GM18507 (cell line): ENCODE measurements at regions not wholly inside any gene's neighbourhood (a gene's known extent, or its start where the extent isn't known, plus 50 kb on each side); places are given as distances from the start of the nearest gene placed in this dataset.
"Not testable (repeated sequence)": the region's sequence is repeated elsewhere in the genome, so short reads cannot be mapped to it uniquely, and the experiment has no call there.

ENCODE experiments used
- DNase-seq: peaks from one replicate; pipeline ENCODE4 v3.0.0; 2011; ENCODE audit warnings: low read depth; ENCODE audit not compliant: insufficient read length; ENCODE audit errors: extremely low spot score
- FAIRE-seq: peaks from 2 replicates; lab custom pipeline; 2011; peaks lifted over from hg19 to GRCh38; lab: Jason Lieb, UNC

DNA sequence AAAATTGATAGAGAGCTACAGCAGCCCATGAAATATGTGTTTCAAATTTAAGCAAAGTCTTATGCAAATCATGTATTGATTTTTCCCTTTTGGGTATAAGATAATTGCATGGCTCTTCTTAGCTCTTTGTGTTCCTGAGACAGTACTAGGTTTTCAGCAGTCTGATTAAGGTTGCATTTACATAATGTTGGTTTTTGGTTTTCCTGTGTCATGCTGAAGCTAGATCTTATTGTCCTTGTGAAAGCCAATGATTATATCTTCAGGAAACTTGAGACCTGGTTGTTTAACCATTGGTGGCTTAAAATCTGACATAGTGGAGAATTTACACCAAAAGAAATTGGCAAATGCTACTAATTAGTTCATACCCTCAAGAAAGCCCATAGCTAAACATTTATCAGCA is 392.6 kb downstream of the ZPLD1 start:
- no peak for FAIRE-seq
- DNase-seq: no peak

DNA sequence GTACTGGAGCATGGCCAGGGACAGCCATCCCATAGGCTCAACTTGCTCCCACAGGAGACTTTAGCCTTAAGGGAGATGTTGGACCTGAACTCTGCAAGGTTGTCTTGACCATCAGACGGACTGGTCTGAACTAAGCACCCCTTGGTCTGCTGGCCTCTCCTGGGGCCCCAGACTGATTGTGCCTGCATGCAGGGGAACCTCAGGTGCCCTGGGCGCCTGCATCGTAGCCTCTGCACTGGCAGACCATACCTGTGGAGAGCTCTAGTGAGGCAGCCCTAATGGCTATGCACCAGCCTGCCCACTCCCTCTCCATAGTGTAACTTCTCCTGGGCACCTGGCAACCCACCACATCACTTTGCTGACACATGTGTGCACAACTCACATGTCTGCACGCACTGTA is 395.6 kb downstream of the ZPLD1 start:
- no peak for DNase-seq

DNA sequence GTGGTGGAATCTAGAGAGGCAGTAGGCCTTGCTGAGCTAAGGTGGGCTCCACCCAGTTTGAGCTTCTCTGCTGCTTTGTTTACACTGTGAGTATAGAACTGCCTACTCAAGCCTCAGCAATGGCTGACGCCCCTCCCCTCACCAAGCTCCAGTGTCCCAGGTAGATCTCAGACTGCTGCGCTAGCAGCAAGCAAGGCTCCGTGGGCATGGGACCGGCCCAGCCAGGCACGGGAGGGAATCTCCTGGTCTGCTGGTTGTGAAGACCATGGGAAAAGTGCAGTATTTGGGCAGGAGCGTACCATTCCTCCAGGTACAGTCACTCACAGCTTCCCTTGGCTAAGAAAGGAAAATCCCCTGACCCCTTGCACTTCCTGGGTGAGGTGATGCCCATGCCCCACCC is 407.1 kb downstream of the ZPLD1 start:
- FAIRE-seq (no peak), DNase-seq (no peak)

More for the DNA sequence above, 395.6 kb downstream of the ZPLD1 start:
- no peak for FAIRE-seq

DNA sequence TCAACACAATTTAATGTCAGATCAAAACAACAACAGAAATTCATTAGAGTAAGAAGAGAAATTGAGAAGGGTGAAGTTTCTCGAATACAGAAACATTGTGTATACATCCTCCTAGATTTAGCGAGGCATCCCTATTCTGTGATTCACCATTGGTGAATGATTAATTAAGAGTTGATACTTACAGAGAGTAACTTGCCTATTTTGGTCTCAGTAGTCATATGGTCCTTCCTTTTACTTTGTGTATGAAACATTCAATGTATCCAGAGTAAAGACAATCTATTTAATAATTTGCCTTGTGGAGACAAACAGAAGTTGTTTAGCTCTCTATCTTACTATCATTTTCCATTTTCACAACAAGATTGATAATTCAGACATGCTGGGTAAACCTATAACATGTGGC is 432.0 kb downstream of the ZPLD1 start:
- DNase-seq (no peak), FAIRE-seq (no peak)

DNA sequence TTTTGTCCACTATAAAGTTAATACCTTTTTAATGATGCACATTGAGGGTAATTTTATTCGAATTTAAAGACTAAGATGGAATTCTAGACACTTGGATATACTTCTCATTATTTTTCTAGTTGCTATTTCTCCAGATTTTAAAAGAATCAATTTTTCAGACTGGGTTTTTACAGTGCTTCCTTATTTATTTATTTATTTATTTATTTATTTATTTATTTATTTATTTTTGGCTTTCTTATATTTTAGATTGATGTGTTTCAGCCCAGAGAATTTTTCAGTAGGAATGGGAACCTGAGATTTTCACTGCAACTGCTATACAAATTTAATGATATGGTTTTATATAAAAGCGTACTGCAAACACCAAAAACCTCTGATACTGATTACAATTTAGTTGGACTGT is 448.7 kb downstream of the ZPLD1 start:
- no peak for FAIRE-seq
- no peak for DNase-seq

DNA sequence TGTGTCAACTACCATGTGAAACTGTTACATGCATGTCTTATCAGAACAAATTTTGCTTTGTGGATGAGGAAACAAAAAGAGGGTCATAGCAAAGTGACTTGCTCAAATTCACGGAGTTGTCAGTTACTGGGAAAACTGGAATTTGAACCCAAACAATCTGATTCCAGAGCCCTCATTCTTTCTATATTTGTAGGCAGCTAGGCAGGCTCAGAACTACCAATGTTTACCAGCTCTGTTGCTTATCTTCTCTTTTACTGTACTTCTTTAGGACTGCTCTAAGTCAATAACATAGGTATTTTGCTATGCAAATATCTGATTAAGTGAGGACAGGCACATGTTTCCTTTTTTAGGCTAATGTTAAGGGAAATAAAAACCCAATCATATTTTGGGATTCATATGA is 450.5 kb downstream of the ZPLD1 start:
- DNase-seq: no peak

DNA sequence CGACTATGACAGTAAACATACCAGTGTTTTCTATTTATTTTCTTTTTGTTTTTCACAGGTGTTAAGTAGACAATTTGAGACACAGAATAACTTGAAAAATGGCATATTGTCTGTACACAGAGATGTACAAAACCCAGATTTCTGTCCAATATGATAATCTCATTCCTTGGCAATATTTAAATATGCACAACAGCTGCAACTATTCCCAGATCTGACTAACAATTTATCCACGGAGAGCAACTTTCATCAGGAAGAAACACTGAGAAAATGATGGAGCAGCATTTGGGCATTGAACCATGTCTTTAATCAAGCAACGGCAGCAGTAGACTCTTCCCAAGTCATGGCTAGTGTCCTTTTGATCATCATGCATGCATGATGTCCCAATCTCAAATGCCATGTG is 452.6 kb downstream of the ZPLD1 start:
- FAIRE-seq (no peak), DNase-seq (no peak)

More for the DNA sequence above, 450.5 kb downstream of the ZPLD1 start:
- FAIRE-seq: no peak

DNA sequence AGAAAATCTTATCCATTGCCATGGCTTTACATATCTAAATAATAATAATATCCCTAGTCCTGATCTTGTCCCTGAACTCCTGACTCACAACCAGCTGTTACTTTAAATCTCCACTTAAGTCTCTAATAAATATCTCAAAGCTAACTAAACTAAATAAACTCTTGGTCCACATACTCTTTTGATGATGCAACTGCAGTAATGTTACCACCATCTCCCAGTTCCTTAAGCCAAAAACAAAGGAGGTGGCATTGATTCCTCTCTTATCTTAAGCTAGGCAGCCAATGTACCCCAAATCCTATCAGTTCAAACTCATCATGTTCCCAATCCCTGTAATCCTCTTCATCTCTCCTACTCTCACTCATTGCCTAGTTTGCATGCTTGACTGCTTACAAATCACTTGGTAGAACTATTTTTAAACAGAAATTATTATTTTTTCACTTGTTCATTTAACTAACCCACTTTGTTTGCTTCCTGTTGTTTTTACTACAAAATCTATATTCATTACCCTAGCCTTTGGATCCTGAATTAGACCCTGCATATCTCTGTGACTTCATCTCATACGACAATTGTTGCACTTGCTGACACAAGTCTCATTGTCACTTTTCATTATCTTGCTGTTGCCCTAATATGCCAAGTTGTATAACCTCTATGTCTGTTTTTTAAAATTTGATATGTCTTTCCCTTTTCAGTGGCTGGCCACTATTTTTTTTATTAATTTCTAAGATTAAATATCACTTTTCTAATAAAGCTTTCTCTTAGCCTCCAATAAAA is 462.2 kb downstream of the ZPLD1 start:
- no peak for FAIRE-seq
- DNase-seq: no peak

DNA sequence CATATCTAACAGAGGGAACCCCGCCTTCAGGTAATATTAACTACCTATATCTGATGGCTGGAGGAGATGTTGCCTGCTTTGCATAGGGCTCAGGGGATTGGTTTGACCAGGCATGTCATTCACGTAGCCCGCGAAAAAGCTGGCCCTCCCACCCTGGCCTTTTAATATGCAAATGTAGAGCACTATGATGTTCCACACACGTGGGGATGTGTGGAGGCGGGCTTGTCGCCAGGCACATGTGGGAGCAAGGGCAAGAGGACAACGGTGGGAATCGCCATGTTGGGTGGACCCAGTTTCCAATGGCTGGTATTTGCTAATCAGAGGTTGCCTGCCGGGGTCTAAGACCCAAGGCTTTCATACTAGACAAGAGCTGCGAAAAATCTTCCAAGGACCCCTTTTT is 469.8 kb downstream of the ZPLD1 start:
- no peak for FAIRE-seq
- no peak for DNase-seq

DNA sequence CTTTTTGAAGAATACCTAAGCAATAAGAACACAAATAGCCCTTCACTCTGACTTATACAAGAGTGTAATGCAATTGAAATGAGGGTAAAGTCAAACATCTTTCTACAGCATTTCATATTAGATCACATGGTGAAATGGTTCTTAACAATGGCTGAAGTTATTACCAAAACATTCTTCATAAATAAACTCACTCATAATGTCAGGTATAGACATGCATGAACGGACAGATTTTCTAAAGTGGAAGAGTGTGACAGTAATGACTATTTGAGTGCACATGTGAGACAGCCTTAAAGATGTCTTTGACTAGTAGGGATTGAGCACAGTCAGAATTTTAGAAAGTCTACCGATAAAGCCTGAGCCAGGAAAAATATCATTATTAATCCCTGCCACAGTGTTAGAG is 471.0 kb downstream of the ZPLD1 start:
- DNase-seq: no peak
- no peak for FAIRE-seq

DNA sequence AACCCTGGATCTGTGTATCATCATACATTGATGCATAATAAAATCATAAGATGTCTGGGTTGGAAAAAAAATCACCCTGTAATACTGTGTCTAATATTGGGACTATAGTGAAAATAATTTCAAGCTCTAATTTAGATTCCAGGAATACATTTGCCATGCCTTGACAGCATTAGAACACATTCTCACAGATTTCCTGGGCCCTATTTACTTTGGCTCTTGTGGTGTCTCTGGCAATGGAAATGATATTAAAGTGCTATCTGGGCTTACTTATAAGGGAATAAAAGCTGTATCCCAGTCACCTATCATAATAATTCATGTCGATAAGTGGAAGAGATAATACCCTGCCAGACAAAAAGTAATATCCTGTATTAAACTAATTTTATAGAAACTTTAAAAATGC is 472.0 kb downstream of the ZPLD1 start:
- FAIRE-seq (no peak), DNase-seq (no peak)

DNA sequence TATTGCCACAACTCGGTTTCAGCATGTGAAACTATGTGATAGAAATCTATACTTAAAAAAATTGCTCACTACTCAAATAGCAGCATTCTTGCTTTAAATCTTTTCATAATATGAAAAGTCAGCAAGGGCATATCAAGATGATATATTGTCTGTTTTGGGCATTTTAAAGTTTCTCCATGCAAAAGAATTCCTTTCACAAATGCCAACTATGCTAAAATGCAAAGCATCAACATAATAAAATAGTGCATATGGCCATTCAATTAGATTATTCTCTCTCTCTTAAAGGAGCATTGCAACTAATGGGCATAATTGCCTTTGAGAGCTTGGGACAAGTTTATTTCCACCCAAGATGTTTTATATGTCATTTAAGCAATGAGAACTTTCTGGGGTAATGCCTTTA is 475.1 kb downstream of the ZPLD1 start:
- no peak for DNase-seq
- FAIRE-seq: no peak

DNA sequence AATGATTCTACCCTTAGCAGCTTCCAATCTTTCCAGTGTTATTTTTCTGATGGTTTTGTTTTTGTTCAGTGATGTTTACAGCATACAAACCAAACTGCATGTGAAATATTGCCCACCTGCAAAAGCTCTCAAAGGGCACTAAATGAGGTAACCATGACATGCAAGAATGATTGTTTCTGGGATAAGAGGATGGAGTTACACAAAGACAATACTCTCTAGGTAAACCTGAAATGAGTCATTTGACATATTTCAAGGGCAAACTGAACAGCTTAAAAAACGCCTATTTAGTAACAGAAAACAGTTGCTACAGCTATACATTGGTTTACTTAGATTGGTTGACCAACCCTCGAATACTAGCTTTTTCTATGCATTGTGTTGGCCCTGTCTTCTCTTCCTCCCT is 481.7 kb downstream of the ZPLD1 start:
- FAIRE-seq (no peak), DNase-seq (no peak)

DNA sequence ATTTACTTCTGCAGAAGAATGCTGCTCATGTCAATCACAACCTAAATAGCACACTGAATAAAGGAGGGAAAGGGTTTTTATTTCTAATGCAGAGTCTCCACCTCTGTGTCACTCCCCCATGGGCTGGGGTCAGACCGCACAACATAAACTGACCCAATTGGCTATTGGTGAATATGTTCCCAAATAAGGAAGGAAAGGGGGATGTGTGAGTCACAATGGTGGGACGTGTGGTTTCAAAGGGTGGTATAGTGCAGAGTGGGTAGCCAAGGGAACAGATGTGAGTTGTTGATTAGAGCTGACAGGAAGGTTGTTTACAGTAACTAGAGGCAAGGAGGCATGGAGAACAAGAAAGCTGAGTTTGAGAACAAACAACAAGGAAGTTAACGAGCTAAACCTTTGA is 491.8 kb downstream of the ZPLD1 start:
- DNase-seq (no peak), FAIRE-seq (no peak)

DNA sequence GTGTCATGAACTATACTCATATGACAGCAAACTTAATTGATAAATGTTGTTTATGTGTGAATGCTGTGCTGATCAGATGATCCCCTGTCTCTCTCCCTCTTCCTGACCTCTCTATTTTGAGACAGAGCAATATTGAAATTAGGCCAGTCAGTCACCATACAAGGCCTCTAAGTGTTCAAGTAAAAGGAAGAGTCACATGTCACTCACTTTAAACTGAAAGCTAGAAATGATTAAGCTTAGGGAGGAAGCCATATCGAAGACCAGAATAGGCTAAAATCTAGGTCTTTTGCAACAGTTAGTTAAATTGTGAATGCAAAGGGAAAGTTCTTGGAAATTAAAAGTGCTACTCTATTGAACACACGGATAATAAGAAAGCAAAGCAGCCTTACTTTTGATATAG is 498.6 kb downstream of the ZPLD1 start:
- FAIRE-seq: no peak

DNA sequence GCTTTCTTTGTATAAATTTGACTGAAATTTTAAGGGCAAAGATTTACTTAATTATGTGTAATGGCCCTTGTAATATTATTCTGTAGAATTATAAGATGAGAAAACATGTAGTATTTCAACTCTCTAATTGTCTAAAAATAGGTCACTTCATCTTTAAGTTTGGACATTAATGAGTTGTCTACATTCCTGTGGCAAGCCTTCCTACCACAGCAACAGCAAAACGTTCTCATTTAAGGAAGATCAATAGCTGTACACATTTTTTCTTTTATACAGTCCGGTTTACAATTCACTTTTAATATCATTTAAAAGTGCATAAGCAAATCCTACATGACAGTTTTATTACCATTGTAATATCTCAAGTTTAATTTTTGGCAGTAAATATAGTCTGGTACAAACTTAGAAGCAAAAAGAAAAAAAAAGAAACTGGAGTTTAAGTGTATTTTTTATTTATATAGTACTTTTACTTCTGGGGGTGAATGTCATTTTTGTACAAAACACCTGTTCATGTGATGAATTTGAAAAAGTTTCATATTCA is 501.8 kb downstream of the ZPLD1 start:
- FAIRE-seq: no peak
- no peak for DNase-seq

More for the DNA sequence above, 498.6 kb downstream of the ZPLD1 start:
- no peak for DNase-seq

DNA sequence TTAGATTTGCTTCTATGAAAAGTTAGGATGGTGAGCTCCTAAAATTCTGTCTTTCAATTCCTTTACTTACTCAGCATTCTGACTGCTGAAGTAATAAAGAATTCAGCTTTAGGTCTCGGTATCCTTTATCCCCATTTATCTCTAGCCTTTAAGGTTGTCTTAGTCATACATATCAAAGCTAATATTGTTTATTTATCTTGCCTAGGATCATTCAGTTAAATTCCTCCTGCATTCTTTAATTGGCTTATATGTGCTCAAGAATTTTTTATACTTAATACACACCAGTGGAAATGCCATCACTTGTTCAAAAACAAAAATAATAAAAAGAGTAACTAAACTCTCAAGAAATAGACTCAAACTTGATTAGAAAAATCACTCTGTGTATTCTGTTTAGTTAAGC is 507.0 kb downstream of the ZPLD1 start:
- no peak for FAIRE-seq
- DNase-seq: no peak

DNA sequence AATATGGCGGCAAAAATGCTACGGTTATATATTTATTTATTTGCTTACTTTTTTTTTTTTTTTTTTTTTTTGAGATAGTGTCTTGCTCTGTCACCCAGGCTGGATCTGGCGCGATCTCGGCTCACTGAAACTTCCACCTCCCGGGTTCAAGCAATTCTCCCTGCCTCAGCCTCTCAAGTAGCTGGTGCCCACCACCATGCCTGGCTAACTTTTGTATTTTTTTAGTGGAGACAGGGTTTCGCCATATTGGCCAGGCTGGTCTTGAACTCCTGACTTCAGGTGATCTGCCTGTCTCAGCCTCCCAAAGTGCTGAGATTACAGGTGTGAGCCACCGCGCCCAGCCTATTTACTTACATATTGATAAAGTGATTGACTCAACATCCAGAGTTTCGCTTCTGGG is 511.6 kb downstream of the ZPLD1 start:
- not testable (repeated sequence) for DNase-seq, FAIRE-seq

DNA sequence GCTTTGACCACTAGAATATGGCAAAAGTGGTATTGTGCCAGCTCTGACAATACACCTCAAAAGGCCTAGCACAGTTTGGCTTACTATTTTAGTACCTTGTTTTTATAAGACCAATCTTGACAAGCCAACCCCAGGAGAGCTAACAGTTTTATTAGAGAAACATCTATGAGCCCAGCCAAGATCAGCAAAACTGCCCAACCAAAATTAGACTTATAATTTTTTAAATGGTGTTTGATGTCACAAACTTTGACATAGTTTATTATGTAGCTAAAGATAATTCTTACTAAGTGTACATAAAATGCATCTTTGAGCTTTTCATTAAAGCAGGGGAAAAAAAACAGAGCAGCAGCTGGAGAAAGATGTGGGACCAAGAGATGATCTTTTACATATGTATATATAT is 537.5 kb downstream of the ZPLD1 start:
- no peak for DNase-seq
- no peak for FAIRE-seq

DNA sequence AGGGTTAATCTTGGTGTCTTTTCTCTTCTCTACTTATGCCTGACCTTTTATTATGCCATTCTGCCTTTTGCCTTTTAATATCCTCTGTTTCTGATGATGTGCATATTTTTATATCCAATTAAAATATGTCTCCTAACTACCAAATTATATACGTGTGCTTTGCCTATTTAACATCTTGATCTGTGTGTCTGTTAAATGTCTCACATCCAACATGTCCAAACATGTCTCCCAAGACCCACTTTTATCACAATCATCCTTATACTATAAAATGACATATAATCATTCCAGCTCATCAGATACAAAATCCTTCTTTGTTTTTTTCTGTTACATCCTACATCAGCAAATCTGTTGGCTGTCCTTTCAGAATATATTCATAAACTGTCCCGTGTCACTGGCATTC is 539.5 kb downstream of the ZPLD1 start:
- no peak for FAIRE-seq

DNA sequence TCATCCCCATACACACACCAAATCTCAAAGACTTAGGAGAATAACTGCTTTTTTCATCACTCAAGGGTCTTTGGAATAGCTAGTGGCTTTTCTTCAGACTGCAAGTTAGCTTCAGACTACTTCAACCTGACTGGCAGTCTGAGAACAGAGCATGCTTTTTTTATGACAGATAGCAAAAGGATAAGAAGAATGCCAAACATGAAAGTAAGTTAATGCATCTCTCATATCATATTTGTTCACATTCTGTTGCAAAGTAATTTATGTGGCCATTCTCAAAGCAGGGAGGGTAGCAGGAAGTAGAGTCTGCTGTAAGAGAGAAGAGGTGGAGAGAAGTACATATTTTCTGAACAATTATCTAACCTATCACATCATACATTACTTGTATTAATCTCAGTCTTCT is 544.4 kb downstream of the ZPLD1 start:
- DNase-seq (no peak), FAIRE-seq (no peak)

More for the DNA sequence above, 539.5 kb downstream of the ZPLD1 start:
- no peak for DNase-seq
